Spleen (tissue), 11 donors: ENCODE measurements at regions not wholly inside any gene's neighbourhood (a gene's known extent, or its start where the extent isn't known, plus 50 kb on each side); places are given as distances from the start of the nearest gene placed in this dataset.

Source experiments
- DNase-seq: peaks from one replicate; pipeline ENCODE4 v3.0.0-alpha.2; 2020
- H3K27ac ChIP-seq, 8 donors: fragments of 200-600 bp; sonication (generic) in 7 of 8; 1 replicate in 4 of 8; 2 replicates in 4 of 8; pipeline versions ENCODE4 v1.5.0 to v1.8.0; 2016 to 2021; ENCODE audit warnings: inconsistent platforms in 4 of 8, mild to moderate bottlenecking in 4 of 8, moderate library complexity in 1 of 8
- H3K27me3 ChIP-seq, 7 donors: fragments of 200-600 bp; sonication (generic) in 6 of 7; replicated peaks in 1 of 7; 1 replicate in 4 of 7; 2 replicates in 3 of 7; pipeline versions ENCODE4 v1.5.0 to v1.8.0; 2016 to 2021; ENCODE audit warnings: inconsistent platforms in 3 of 7, mild to moderate bottlenecking in 1 of 7
- H3K36me3 ChIP-seq, 6 donors: fragments of 200-600 bp; sonication (generic) in 5 of 6; 1 replicate in 4 of 6; 2 replicates in 2 of 6; pipeline versions ENCODE4 v1.5.0 to v1.8.0; 2016 to 2021; ENCODE audit warnings: inconsistent platforms in 2 of 6
- H3K4me1 ChIP-seq, 6 donors: fragments of 200-600 bp; sonication (generic) in 5 of 6; 1 replicate in 3 of 6; 2 replicates in 3 of 6; pipeline versions ENCODE4 v1.5.0 to v1.8.0; 2016 to 2021; ENCODE audit warnings: inconsistent platforms in 3 of 6
- H3K4me3 ChIP-seq, 8 donors: fragments of 200-600 bp; sonication (generic) in 7 of 8; 1 replicate in 4 of 8; 2 replicates in 4 of 8; pipeline versions ENCODE4 v1.5.0 to v1.8.0; 2016 to 2021; ENCODE audit warnings: inconsistent platforms in 4 of 8, mild to moderate bottlenecking in 4 of 8, moderate library complexity in 2 of 8
- H3K9me3 ChIP-seq, 8 donors: fragments of 200-600 bp; sonication (generic) in 7 of 8; 1 replicate in 4 of 8; 2 replicates in 4 of 8; pipeline versions ENCODE4 v1.5.0 to v1.8.0; 2016 to 2021; ENCODE audit warnings: inconsistent platforms in 4 of 8
- CTCF ChIP-seq, 11 experiments: fragments of 200-600 bp in 7 of 11; fragments of 450-650 bp in 4 of 11; sonication (generic) in 4 of 11; IDR thresholded peaks in 8 of 11; conservative IDR thresholded peaks in 3 of 11; 1 replicate in 7 of 11; 2 replicates in 4 of 11; pipeline versions ENCODE4 v1.4.0 to v1.8.0; 2016 to 2021; ENCODE audit warnings: antibody characterized with exemption in 11 of 11, inconsistent platforms in 4 of 11, mild to moderate bottlenecking in 1 of 11
- POLR2A ChIP-seq, 3 donors: fragments of 450-650 bp; IDR thresholded peaks; one replicate each; pipeline ENCODE4 v1.5.1; 2017; ENCODE audit warnings: antibody characterized with exemption in 3 of 3, mild to moderate bottlenecking in 1 of 3
- POLR2AphosphoS5 ChIP-seq, 3 donors: sonication (generic); formaldehyde crosslinking; IDR thresholded peaks; one replicate each; pipeline ENCODE4 v1.5.1; 2017; ENCODE audit warnings: antibody characterized with exemption in 3 of 3
- WGBS, 5 donors: extraction: QIAGEN DNeasy Blood & Tissue Kit in 3 of 5; methylation state at CpG; one replicate each; pipeline versions ENCODE4 v1.1.5 to v1.1.7; 2013 to 2018; 5-methylcytosine and 5-hydroxymethylcytosine counted together
- intact Hi-C: fragments of 100-400 bp; cut with DNase I; formaldehyde crosslinking; loops from one replicate; pipeline ENCODE4 v1.15.0; 2023; ENCODE audit warnings: low total_unique reads
- donor health status: healthy with polysubstance abuse.
- donor health status: DM: no; HTN: no; CAD: no; lungs with moderate emphysema.
- donor health status: DM: no; HTN: no; CAD: no.
- donor health status: Bipolar disorder and iron deficiency.
- donor health status: healthy.
- donor health status: DM: no; HTN: no; CAD: no.
- donor health status: DM: yes; HTN: yes; CAD: no.

GRCh38 chr3:182609575-182610156 lies 183.6 kb upstream of the ATP11B start:
- WGBS, 5 donors = 72 to 83% (median 80%) methylated on average over 6 of the region's 6 CpGs
- no peak for TF ChIP-seq CTCF (IDR thresholded peaks at IDR 0.05 in 8 of 11, conservative IDR thresholded peaks at IDR 0.05 in 3 of 11)
- Histone ChIP-seq H3K27me3 (peaks cover 0 to 10% (median 0%) of the 10 kb centered on the region in 7 donors), H3K36me3 (no peaks in the 10 kb centered on the region), H3K4me1 (no peaks in the 10 kb centered on the region), H3K4me3 (no peak overlapping the region), H3K27ac (no peak overlapping the region), H3K9me3 (no peaks in the 10 kb centered on the region)
- intact Hi-C loops = no loop called here
- DNase-seq = no peak

GRCh38 chr3:182612332-182612731 lies 181.0 kb upstream of the ATP11B start:
- Histone ChIP-seq H3K4me3 (no peak overlapping the region), H3K4me1 (no peaks in the 10 kb centered on the region), H3K27me3 (peaks cover 0 to 14% (median 0%) of the 10 kb centered on the region in 7 donors), H3K27ac (no peak overlapping the region), H3K9me3 (no peaks in the 10 kb centered on the region), H3K36me3 (no peaks in the 10 kb centered on the region)
- TF ChIP-seq POLR2A (IDR thresholded peaks at IDR 0.05) (no peak), CTCF (IDR thresholded peaks at IDR 0.05 in 8 of 11, conservative IDR thresholded peaks at IDR 0.05 in 3 of 11) (no peak), POLR2AphosphoS5 (IDR thresholded peaks at IDR 0.05) (no peak)
- DNase-seq = no peak
- 64 to 77% (median 71%) methylated on average over 3 of the region's 3 CpGs for WGBS, 5 donors
- intact Hi-C loops = no loop called here

- TF ChIP-seq POLR2A (IDR thresholded peaks at IDR 0.05) = no peak
- no peak for TF ChIP-seq CTCF (IDR thresholded peaks at IDR 0.05 in 8 of 11, conservative IDR thresholded peaks at IDR 0.05 in 3 of 11)
- no peak for TF ChIP-seq POLR2AphosphoS5 (IDR thresholded peaks at IDR 0.05)
- WGBS, 5 donors = 74 to 88% (median 80%) methylated on average over 4 of the region's 4 CpGs
Observed at GRCh38 chr3:182617500-182617899, 175.8 kb upstream of the ATP11B start.

GRCh38 chr3:182618085-182618732 lies 175.1 kb upstream of the ATP11B start:
- H3K36me3 ChIP-seq = no peaks in the 10 kb centered on the region
- TF ChIP-seq CTCF (IDR thresholded peaks at IDR 0.05 in 8 of 11, conservative IDR thresholded peaks at IDR 0.05 in 3 of 11) = peak in 1 of 11 experiments; percentile 7
- no peak for TF ChIP-seq POLR2A (IDR thresholded peaks at IDR 0.05)
- intact Hi-C loops = no loop called here

More at GRCh38 chr3:182617500-182617899, 175.8 kb upstream of the ATP11B start:
- Histone ChIP-seq H3K4me1 (no peaks in the 10 kb centered on the region), H3K4me3 (no peak overlapping the region), H3K27me3 (peaks cover 0 to 21% (median 0%) of the 10 kb centered on the region in 7 donors), H3K27ac (no peak overlapping the region), H3K36me3 (no peaks in the 10 kb centered on the region), H3K9me3 (no peaks in the 10 kb centered on the region)
- intact Hi-C loops = no loop called here
- no peak for DNase-seq

More at GRCh38 chr3:182618085-182618732, 175.1 kb upstream of the ATP11B start:
- WGBS, 5 donors = 44 to 62% (median 48%) methylated on average over 8 of the region's 8 CpGs
- Histone ChIP-seq H3K27me3 (peaks cover 0 to 21% (median 0%) of the 10 kb centered on the region in 7 donors), H3K9me3 (no peaks in the 10 kb centered on the region), H3K27ac (no peak overlapping the region), H3K4me3 (no peak overlapping the region), H3K4me1 (no peaks in the 10 kb centered on the region)
- DNase-seq = no peak
